ENCODE measurements at regions not wholly inside any gene's neighbourhood (a gene's known extent, or its start where the extent isn't known, plus 50 kb on each side); places are given as distances from the start of the nearest gene placed in this dataset.

- peak in 9 of 14 donors; percentile 5 to 59 (median 33) for DNase-seq
These were observed 114.0 kb upstream of the TMEM132D start for GRCh38 chr12:130017591-130018449.

- no peak for DNase-seq
These were observed 114.8 kb upstream of the TMEM132D start for GRCh38 chr12:130018614-130019013.

- no peak for DNase-seq
These were observed 122.9 kb upstream of the TMEM132D start for GRCh38 chr12:130026608-130027176.

GRCh38 chr12:130027798-130028197 is 124.0 kb upstream of the TMEM132D start:
- DNase-seq: no peak

- no peak for DNase-seq
These were observed 125.3 kb upstream of the TMEM132D start for GRCh38 chr12:130029151-130029550.

GRCh38 chr12:130031041-130031440 is 127.2 kb upstream of the TMEM132D start:
- DNase-seq: no peak

- DNase-seq: peak in 8 of 14 donors; percentile 4 to 62 (median 19)
These were observed 127.9 kb upstream of the TMEM132D start for GRCh38 chr12:130031571-130032189.

- peak in 11 of 14 donors; percentile 12 to 72 (median 38) for DNase-seq
These were observed 120.1 kb upstream of the FZD10 start for GRCh38 chr12:130041983-130042812.

- no peak for DNase-seq
These were observed 118.4 kb upstream of the FZD10 start for GRCh38 chr12:130043685-130044406.

GRCh38 chr12:130044991-130045621 is 117.2 kb upstream of the FZD10 start:
- peak in 2 of 14 donors; percentile 4 to 6 for DNase-seq

GRCh38 chr12:130049666-130050065 is 112.6 kb upstream of the FZD10 start:
- no peak for DNase-seq

GRCh38 chr12:130051900-130052299 is 110.4 kb upstream of the FZD10 start:
- no peak for DNase-seq

- peak in 2 of 14 donors; percentile 6 to 9 for DNase-seq
These were observed 108.6 kb upstream of the FZD10 start for GRCh38 chr12:130053651-130054069.

- no peak for DNase-seq
These were observed 107.5 kb upstream of the FZD10 start for GRCh38 chr12:130054803-130055202.

- no peak for DNase-seq
These were observed 103.3 kb upstream of the FZD10 start for GRCh38 chr12:130058926-130059472.

GRCh38 chr12:130063866-130064265 is 98.4 kb upstream of the FZD10 start:
- DNase-seq: no peak

- no peak for DNase-seq
These were observed 97.3 kb upstream of the FZD10 start for GRCh38 chr12:130064999-130065398.

- no peak for DNase-seq
These were observed 95.5 kb upstream of the FZD10 start for GRCh38 chr12:130066742-130067141.

- no peak for DNase-seq
These were observed 93.5 kb upstream of the FZD10 start for GRCh38 chr12:130068741-130069140.

- DNase-seq: peak in 12 of 14 donors; percentile 5 to 63 (median 46)
These were observed 92.1 kb upstream of the FZD10 start for GRCh38 chr12:130070126-130070611.

GRCh38 chr12:130073721-130074120 is 88.5 kb upstream of the FZD10 start:
- DNase-seq: no peak
